ENCODE measurements at regions not wholly inside any gene's neighbourhood (a gene's known extent, or its start where the extent isn't known, plus 50 kb on each side); places are given as distances from the start of the nearest gene placed in this dataset.

- TF ChIP-seq POU6F1 (CRISPR knock-in tag; IDR thresholded peaks at IDR 0.05; ENCODE audit: borderline replicate concordance, low read depth), result no peak
- TF ChIP-seq TCF4 (CRISPR knock-in tag; IDR thresholded peaks at IDR 0.05; ENCODE audit: borderline replicate concordance), result peak; percentile 94
- peak; percentile 74; the same call in 1 of the 2 replicates for TF ChIP-seq CSDC2 (CRISPR knock-in tag; IDR thresholded peaks at IDR 0.05)
- TF ChIP-seq ISL1 (CRISPR knock-in tag; IDR thresholded peaks at IDR 0.05), result peak; percentile 82
- TF ChIP-seq ARNTL (CRISPR knock-in tag; IDR thresholded peaks at IDR 0.05; ENCODE audit: borderline replicate concordance, low read depth), result no peak
- peak; percentile 85 for TF ChIP-seq TSHZ2 (CRISPR knock-in tag; IDR thresholded peaks at IDR 0.05)
- peak; percentile 93 for TF ChIP-seq SNAI2 (CRISPR knock-in tag; IDR thresholded peaks at IDR 0.05)
- peak; percentile 90; the same call in 1 of the 2 replicates for TF ChIP-seq ZC3H10 (CRISPR knock-in tag; IDR thresholded peaks at IDR 0.05)
Observed at GRCh38 chr6:25122001-25122400, 157.2 kb upstream of the CARMIL1 start (continued).

- TF ChIP-seq ZFP3 (CRISPR knock-in tag; IDR thresholded peaks at IDR 0.05) (no peak), CSDC2 (CRISPR knock-in tag; IDR thresholded peaks at IDR 0.05) (no peak), PPARA (CRISPR knock-in tag; IDR thresholded peaks at IDR 0.05; ENCODE audit: borderline replicate concordance) (no peak), ZC3H10 (CRISPR knock-in tag; IDR thresholded peaks at IDR 0.05) (no peak), ARNTL (CRISPR knock-in tag; IDR thresholded peaks at IDR 0.05; ENCODE audit: borderline replicate concordance, low read depth) (no peak), CSRNP3 (CRISPR knock-in tag; IDR thresholded peaks at IDR 0.05) (0 out of 2 replicates have a peak, but pooled peaks have one; percentile 19), TSHZ2 (CRISPR knock-in tag; IDR thresholded peaks at IDR 0.05) (no peak), ZNF565 (CRISPR knock-in tag; conservative IDR thresholded peaks at IDR 0.05; ENCODE audit: low read depth) (no peak), ZNF70 (CRISPR knock-in tag; IDR thresholded peaks at IDR 0.05) (no peak), BACH2 (CRISPR knock-in tag; IDR thresholded peaks at IDR 0.05; ENCODE audit: borderline replicate concordance) (no peak), SNAI2 (CRISPR knock-in tag; IDR thresholded peaks at IDR 0.05) (0 out of 2 replicates have a peak, but pooled peaks have one; percentile 77), ZNF8 (CRISPR knock-in tag; IDR thresholded peaks at IDR 0.05) (no peak), ESRRG (CRISPR knock-in tag; IDR thresholded peaks at IDR 0.05) (no peak)
- ATAC-seq, result peak; percentile 29; the same call in 2 of the 3 replicates
Observed at GRCh38 chr6:25122622-25123237, 156.4 kb upstream of the CARMIL1 start.

- TF ChIP-seq BACH2 (CRISPR knock-in tag; IDR thresholded peaks at IDR 0.05; ENCODE audit: borderline replicate concordance) (no peak), GLIS3 (CRISPR knock-in tag; IDR thresholded peaks at IDR 0.05) (no peak), POU6F1 (CRISPR knock-in tag; IDR thresholded peaks at IDR 0.05; ENCODE audit: borderline replicate concordance, low read depth) (no peak), ZC3H10 (CRISPR knock-in tag; IDR thresholded peaks at IDR 0.05) (no peak)
- ATAC-seq, result no peak
Observed at GRCh38 chr6:25124216-25124715, 154.9 kb upstream of the CARMIL1 start.

Data from SK-N-SH treated with all-trans-retinoic acid at 6 μM for 48 hours (cell line).